Keratinocyte (primary cell): ENCODE measurements at regions not wholly inside any gene's neighbourhood (a gene's known extent, or its start where the extent isn't known, plus 50 kb on each side); places are given as distances from the start of the nearest gene placed in this dataset.

Experiments used
- EZH2 ChIP-seq: IDR thresholded peaks from one replicate; pipeline ENCODE4 v1.6.1; 2012; ENCODE audit warnings: inconsistent platforms, mild to moderate bottlenecking, low read length, moderate library complexity
- TF ChIP-seq, protein P1 (sequence below), 3 experiments: IDR thresholded peaks in 1 of 3; conservative IDR thresholded peaks in 1 of 3; optimal IDR thresholded peaks in 1 of 3; 2 replicates in 2 of 3; 3 replicates in 1 of 3; pipeline versions ENCODE3 to v1.5.1; 2011; ENCODE audit warnings: low read length in 3 of 3, mild to moderate bottlenecking in 3 of 3, moderate library complexity in 2 of 3, control low read depth in 1 of 3, inconsistent platforms in 1 of 3; ENCODE audit not compliant: insufficient read depth in 2 of 3; ENCODE audit errors: extremely low read depth in 1 of 3

DNA sequence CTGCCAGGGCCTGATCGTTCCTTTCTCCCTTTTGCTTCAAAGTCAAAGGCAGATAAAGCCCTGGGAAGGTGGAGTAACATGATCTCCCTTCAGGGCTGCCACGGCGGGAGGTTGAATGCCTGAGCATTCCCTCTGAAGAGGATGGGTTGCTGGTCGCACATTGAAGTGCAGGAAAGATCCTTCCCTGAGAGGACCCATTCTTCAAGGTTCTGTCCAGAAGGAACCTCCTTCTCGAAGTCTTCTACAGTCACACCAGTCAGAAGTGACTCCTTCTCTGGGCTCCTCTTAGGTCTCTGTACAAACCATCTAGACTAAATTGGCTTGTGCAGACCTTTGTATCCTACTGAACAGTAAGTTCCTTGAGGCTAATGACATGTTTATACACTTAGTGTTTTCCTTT is 192.6 kb upstream of the VGLL2 start:
- TF ChIP-seq, protein P1, sequence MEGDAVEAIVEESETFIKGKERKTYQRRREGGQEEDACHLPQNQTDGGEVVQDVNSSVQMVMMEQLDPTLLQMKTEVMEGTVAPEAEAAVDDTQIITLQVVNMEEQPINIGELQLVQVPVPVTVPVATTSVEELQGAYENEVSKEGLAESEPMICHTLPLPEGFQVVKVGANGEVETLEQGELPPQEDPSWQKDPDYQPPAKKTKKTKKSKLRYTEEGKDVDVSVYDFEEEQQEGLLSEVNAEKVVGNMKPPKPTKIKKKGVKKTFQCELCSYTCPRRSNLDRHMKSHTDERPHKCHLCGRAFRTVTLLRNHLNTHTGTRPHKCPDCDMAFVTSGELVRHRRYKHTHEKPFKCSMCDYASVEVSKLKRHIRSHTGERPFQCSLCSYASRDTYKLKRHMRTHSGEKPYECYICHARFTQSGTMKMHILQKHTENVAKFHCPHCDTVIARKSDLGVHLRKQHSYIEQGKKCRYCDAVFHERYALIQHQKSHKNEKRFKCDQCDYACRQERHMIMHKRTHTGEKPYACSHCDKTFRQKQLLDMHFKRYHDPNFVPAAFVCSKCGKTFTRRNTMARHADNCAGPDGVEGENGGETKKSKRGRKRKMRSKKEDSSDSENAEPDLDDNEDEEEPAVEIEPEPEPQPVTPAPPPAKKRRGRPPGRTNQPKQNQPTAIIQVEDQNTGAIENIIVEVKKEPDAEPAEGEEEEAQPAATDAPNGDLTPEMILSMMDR (optimal IDR thresholded peaks at IDR 0.05 in 1 of 3, IDR thresholded peaks at IDR 0.05 in 1 of 3, conservative IDR thresholded peaks at IDR 0.05 in 1 of 3; ENCODE audit: extremely low read depth in 1 of 3, insufficient read depth in 2 of 3, low read length in 3 of 3) = no peak
- no peak for TF ChIP-seq EZH2
